HG02852 (cell line): ENCODE measurements at regions not wholly inside any gene's neighbourhood (a gene's known extent, or its start where the extent isn't known, plus 50 kb on each side); places are given as distances from the start of the nearest gene placed in this dataset.

Experiments
- ATAC-seq: cut with Tn5 transposase; IDR thresholded peaks from one replicate; pipeline ENCODE4 v1.9.1; 2021; ENCODE audit warnings: mild to moderate bottlenecking, moderate library complexity; ENCODE audit not compliant: unreplicated experiment

DNA sequence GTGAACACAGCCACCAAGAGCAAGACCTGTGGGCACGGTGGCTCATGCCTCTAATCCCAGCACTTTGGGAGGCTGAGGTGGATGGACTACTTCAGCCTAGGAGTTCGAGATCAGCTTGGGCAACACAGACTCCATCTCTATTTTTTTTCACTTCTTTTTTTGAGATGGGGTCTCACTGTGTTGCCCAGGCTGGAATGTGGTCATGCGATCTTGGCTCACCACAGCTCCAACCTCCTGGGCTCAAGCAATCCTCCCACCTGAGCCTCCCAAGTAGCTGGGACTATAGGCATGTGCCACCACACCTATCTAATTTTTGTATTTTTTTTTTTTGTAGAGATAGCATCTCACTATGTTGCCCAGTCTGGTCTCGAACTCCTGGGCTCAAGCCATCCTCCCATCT lies 54.4 kb upstream of the SPRED2 start:
- ATAC-seq: no peak

DNA sequence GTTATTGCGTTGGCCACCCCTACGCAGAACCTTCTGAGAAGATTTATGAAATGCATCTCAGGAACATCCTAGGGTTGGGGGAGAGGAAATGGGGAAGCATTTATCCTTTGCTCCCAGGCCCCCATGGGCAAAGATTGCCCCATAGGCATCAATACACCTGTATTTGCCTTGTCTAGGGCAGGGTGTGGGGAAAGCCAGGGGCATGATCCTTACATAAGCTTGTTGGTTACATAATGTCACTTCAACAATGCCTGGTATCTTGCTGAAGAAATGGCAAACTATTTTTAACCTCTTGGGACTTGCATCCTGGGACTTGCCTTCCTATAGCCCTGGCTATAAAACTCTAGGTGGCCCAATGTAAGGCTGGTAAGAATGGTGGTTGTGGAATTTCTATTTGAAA lies 53.9 kb upstream of the SPRED2 start:
- ATAC-seq: no peak

DNA sequence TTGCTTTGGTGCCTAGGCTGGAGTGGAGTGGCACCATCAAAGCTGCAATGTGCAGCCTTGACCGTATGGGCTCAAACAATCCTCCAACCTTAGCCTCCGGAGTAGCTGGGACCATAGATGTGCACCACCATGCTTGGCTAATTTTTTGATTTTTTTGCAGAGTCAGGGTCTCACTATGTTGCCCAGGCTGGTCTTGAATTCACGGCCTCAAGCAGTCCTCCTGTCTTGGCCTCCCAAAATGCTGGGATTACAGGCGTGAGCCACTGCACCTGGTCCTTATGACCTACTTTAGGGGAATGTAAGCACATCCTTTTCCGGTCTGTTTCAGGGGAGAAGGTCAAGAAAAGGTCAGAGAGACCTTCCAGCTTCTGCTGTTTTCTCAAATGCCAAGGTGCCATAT lies 53.4 kb upstream of the SPRED2 start:
- ATAC-seq: no peak

DNA sequence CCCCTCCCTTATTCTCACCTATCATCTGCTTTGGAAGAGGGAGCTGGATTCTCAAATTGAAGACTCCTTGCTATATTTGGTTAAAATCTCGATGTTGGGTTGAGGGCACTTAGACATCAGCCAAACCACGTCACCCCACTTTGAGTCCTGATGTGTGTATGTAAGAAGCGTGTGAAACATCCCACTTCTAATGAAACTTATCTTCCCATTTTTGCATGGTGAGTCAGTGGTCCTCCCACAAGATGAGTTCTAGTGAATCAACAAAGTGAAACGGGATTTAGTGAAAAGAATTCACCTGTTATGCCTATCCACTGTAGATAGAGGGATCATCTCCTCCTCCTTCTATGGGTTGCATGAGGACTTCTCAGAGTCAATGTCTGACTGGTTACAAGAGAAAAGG lies 51.4 kb upstream of the SPRED2 start:
- no peak for ATAC-seq

DNA sequence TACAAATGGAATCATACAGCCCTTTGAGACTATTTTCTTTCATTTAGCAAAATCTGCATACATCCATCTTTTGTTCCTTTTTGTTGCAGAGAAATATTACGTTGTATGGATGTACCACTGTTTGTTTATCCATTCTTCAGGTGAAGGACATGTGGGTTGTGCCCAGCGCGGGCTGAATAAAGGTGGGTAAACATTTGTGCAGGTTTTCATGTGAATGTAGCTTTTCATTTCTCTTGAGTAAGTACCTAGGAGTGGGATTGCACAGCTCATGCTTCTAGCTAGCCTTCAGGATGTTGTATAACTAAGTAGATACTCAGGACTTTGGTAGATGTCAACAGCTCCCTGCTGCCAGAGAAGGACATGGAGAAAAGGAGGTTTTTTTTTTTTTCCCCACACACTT lies 50.6 kb upstream of the SPRED2 start:
- ATAC-seq: no peak
